Astrocyte (in vitro differentiated cells and primary cell): ENCODE measurements at regions not wholly inside any gene's neighbourhood (a gene's known extent, or its start where the extent isn't known, plus 50 kb on each side); places are given as distances from the start of the nearest gene placed in this dataset.
"Not testable (repeated sequence)": the region's sequence is repeated elsewhere in the genome, so short reads cannot be mapped to it uniquely, and the experiment has no call there.

Experiments
- DNase-seq: peaks from one replicate; pipeline ENCODE4 v3.0.0-alpha.2; 2010; ENCODE audit warnings: low read depth
- FAIRE-seq: peaks from 2 replicates; lab custom pipeline; 2011; peaks lifted over from hg19 to GRCh38; lab: Jason Lieb, UNC
- H2AFZ ChIP-seq: 2 replicates; pipeline ENCODE4 v1.6.0; 2012; ENCODE audit warnings: low read depth, low read length, inconsistent platforms
- H3K27ac ChIP-seq: 2 replicates; pipeline ENCODE4 v1.5.1; 2011; ENCODE audit warnings: low read depth, low read length, inconsistent platforms
- H3K27me3 ChIP-seq: 2 replicates; pipeline ENCODE4 v1.6.0; 2011; ENCODE audit warnings: low read length, inconsistent platforms; ENCODE audit not compliant: insufficient read depth
- H3K36me3 ChIP-seq: 2 replicates; pipeline ENCODE4 v1.5.1; 2011; ENCODE audit warnings: low read length, inconsistent platforms; ENCODE audit not compliant: insufficient read depth
- H3K4me1 ChIP-seq: 2 replicates; pipeline ENCODE4 v1.5.1; 2011; ENCODE audit warnings: low read length, inconsistent platforms; ENCODE audit not compliant: insufficient read depth
- H3K4me2 ChIP-seq: 2 replicates; pipeline ENCODE4 v1.6.0; 2012; ENCODE audit warnings: low read length, inconsistent platforms
- H3K4me3 ChIP-seq: 2 replicates; pipeline ENCODE4 v1.5.1; 2011; ENCODE audit warnings: low read depth, mild to moderate bottlenecking, low read length, inconsistent platforms; ENCODE audit not compliant: insufficient read depth
- H3K79me2 ChIP-seq: 2 replicates; pipeline ENCODE4 v1.6.0; 2012; ENCODE audit warnings: mild to moderate bottlenecking, low read length, inconsistent platforms; ENCODE audit not compliant: insufficient read depth
- H3K9ac ChIP-seq: 2 replicates; pipeline ENCODE4 v1.6.0; 2012; ENCODE audit warnings: mild to moderate bottlenecking, low read length, inconsistent platforms
- H3K9me3 ChIP-seq: 2 replicates; pipeline ENCODE4 v1.5.1; 2012; ENCODE audit warnings: low read depth, mild to moderate bottlenecking, low read length, inconsistent platforms; ENCODE audit not compliant: insufficient read depth
- H4K20me1 ChIP-seq: 2 replicates; pipeline ENCODE4 v1.6.0; 2012; ENCODE audit warnings: low read length, inconsistent platforms; ENCODE audit not compliant: insufficient read depth
- H3K27ac Mint-ChIP-seq: one replicate; pipeline ENCODE4 v1.8.0; 2021; ENCODE audit warnings: mild to moderate bottlenecking, mixed read lengths; ENCODE audit not compliant: unreplicated experiment
- H3K27me3 Mint-ChIP-seq: one replicate; pipeline ENCODE4 v1.8.0; 2021; ENCODE audit warnings: low read depth, mixed read lengths; ENCODE audit not compliant: unreplicated experiment
- H3K36me3 Mint-ChIP-seq: one replicate; pipeline ENCODE4 v1.8.0; 2021; ENCODE audit warnings: low read depth, mixed read lengths; ENCODE audit not compliant: unreplicated experiment
- H3K4me1 Mint-ChIP-seq: one replicate; pipeline ENCODE4 v1.8.0; 2021; ENCODE audit warnings: low read depth, mixed read lengths; ENCODE audit not compliant: unreplicated experiment
- H3K4me3 Mint-ChIP-seq: one replicate; pipeline ENCODE4 v1.8.0; 2021; ENCODE audit warnings: mild to moderate bottlenecking, moderate library complexity, mixed read lengths; ENCODE audit not compliant: unreplicated experiment
- H3K9me3 Mint-ChIP-seq: one replicate; pipeline ENCODE4 v1.8.0; 2021; ENCODE audit warnings: mild to moderate bottlenecking, mixed read lengths; ENCODE audit not compliant: unreplicated experiment

- H3K4me3 Mint-ChIP-seq, H3K27ac Mint-ChIP-seq, H3K4me2 ChIP-seq, H3K9ac ChIP-seq, DNase-seq, H3K4me1 Mint-ChIP-seq, H3K27me3 Mint-ChIP-seq, H3K27me3 ChIP-seq, H3K27ac ChIP-seq, FAIRE-seq, H3K79me2 ChIP-seq, H3K9me3 Mint-ChIP-seq, H3K4me1 ChIP-seq, H3K9me3 ChIP-seq, H3K36me3 ChIP-seq, H3K4me3 ChIP-seq, H3K36me3 Mint-ChIP-seq, H4K20me1 ChIP-seq, H2AFZ ChIP-seq: not testable (repeated sequence)
Observed at GRCh38 chr12:8403834-8404233, 51.9 kb upstream of the CLEC6A start.

GRCh38 chr12:8404341-8404740 lies 51.4 kb upstream of the CLEC6A start:
- not testable (repeated sequence) for H3K4me1 Mint-ChIP-seq, H3K4me3 Mint-ChIP-seq

More at GRCh38 chr12:8404341-8404740, 51.4 kb upstream of the CLEC6A start:
- H4K20me1 ChIP-seq, H3K9me3 Mint-ChIP-seq, H3K27me3 ChIP-seq, H3K4me3 ChIP-seq, H3K27ac Mint-ChIP-seq, DNase-seq, H3K27me3 Mint-ChIP-seq, H3K36me3 ChIP-seq, H3K4me2 ChIP-seq, H2AFZ ChIP-seq, H3K4me1 ChIP-seq, H3K79me2 ChIP-seq, H3K9me3 ChIP-seq, H3K9ac ChIP-seq, H3K36me3 Mint-ChIP-seq, H3K27ac ChIP-seq, FAIRE-seq: not testable (repeated sequence)
